Loucy (cell line): ENCODE measurements at regions not wholly inside any gene's neighbourhood (a gene's known extent, or its start where the extent isn't known, plus 50 kb on each side); places are given as distances from the start of the nearest gene placed in this dataset.

ENCODE experiments used
- EZH2phosphoT487 ChIP-seq: fragments of 200-600 bp; IDR thresholded peaks from 2 replicates; pipeline ENCODE4 v1.6.1; 2018; ENCODE audit warnings: antibody characterized with exemption, mild to moderate bottlenecking, moderate library complexity, borderline replicate concordance
- TF ChIP-seq, protein P1 (sequence below): fragments of 200-600 bp; sonication (generic); conservative IDR thresholded peaks from 2 replicates; pipeline ENCODE4 v1.5.1; 2014; ENCODE audit warnings: mild to moderate bottlenecking, antibody characterized with exemption, low read length

DNA sequence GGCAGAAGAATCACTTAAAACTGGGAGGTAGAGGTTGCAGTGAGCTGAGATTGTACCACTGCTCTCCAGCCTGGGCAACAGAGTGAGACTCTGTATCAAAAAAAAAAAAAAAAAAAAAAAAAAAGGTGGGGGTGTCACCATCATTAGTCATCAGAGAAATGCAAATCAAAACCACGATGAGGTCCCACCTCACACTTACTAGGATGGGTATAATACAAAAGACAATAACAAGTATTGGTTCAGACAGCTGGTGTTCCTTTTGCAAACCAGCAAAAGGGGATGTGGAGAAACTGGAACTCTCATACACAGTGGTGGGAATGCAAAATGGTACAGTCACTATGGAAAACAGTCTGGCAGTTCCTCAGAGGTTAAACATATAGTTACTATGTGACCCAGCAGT lies 78.7 kb upstream of the TSC22D2 start:
- TF ChIP-seq, protein P1, sequence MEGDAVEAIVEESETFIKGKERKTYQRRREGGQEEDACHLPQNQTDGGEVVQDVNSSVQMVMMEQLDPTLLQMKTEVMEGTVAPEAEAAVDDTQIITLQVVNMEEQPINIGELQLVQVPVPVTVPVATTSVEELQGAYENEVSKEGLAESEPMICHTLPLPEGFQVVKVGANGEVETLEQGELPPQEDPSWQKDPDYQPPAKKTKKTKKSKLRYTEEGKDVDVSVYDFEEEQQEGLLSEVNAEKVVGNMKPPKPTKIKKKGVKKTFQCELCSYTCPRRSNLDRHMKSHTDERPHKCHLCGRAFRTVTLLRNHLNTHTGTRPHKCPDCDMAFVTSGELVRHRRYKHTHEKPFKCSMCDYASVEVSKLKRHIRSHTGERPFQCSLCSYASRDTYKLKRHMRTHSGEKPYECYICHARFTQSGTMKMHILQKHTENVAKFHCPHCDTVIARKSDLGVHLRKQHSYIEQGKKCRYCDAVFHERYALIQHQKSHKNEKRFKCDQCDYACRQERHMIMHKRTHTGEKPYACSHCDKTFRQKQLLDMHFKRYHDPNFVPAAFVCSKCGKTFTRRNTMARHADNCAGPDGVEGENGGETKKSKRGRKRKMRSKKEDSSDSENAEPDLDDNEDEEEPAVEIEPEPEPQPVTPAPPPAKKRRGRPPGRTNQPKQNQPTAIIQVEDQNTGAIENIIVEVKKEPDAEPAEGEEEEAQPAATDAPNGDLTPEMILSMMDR: no peak
- TF ChIP-seq EZH2phosphoT487: no peak
